T-helper 17 cell (primary cell): ENCODE measurements at regions not wholly inside any gene's neighbourhood (a gene's known extent, or its start where the extent isn't known, plus 50 kb on each side); places are given as distances from the start of the nearest gene placed in this dataset.
"Not testable (repeated sequence)": the region's sequence is repeated elsewhere in the genome, so short reads cannot be mapped to it uniquely, and the experiment has no call there.

ENCODE experiments used
- ATAC-seq: fragments of 150-1000 bp; cut with Tn5 transposase; 2 replicates; pipeline ENCODE4 v1.10.0; 2021; ENCODE audit warnings: mild to moderate bottlenecking, moderate library complexity
- DNase-seq, 3 donors: peaks; one replicate each; pipeline versions ENCODE4 v3.0.0 to v3.0.0-alpha.2; 2020 to 2021
- H3K9me3 ChIP-seq: one replicate; pipeline ENCODE4 v1.7.0; 2013; ENCODE audit warnings: low read length, mild to moderate bottlenecking; ENCODE audit not compliant: control insufficient read depth, poor library complexity, severe bottlenecking
- H3K27ac Mint-ChIP-seq: one replicate; pipeline ENCODE4 v1.8.0; 2022; ENCODE audit warnings: mild to moderate bottlenecking, moderate library complexity, mixed read lengths
- H3K27me3 Mint-ChIP-seq: one replicate; pipeline ENCODE4 v1.8.0; 2022; ENCODE audit warnings: mixed read lengths
- H3K36me3 Mint-ChIP-seq: one replicate; pipeline ENCODE4 v1.8.0; 2022; ENCODE audit warnings: low read depth, mixed read lengths
- H3K4me1 Mint-ChIP-seq: one replicate; pipeline ENCODE4 v1.8.0; 2022; ENCODE audit warnings: mild to moderate bottlenecking, mixed read lengths
- H3K4me3 Mint-ChIP-seq: one replicate; pipeline ENCODE4 v1.8.0; 2022; ENCODE audit warnings: mild to moderate bottlenecking, moderate library complexity, mixed read lengths

DNA sequence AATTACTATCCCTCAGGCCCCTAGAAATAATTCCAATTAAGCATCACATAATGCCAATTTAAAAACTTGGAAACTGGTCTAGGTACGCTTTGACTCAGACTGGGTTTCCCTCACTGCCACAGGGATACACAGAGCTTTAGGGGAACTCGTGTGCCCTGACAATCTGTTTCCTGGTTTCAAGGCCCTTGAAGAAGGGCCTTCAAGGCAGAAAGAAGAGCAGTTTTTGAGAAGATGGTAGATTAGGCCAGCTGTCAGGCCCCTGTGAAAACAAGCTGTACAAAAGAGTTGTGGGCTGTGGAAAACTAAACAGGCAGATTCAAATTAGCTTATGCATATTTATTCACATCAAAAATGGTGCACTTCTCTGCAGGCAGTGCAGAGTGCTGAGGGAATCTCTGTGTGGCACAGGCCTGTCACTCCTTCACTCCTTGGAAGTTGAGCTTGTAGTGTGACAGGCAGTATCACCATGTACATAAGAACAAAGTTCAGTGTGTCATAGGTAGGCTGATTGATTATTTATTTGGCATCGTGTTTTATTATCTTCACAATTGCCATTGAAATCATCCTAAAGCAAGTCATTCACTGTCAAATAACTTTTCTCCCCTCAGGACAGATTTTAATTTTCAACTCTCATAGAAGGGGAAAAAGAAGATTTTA lies 614.4 kb upstream of the GYPC start:
- ATAC-seq: no peak

DNA sequence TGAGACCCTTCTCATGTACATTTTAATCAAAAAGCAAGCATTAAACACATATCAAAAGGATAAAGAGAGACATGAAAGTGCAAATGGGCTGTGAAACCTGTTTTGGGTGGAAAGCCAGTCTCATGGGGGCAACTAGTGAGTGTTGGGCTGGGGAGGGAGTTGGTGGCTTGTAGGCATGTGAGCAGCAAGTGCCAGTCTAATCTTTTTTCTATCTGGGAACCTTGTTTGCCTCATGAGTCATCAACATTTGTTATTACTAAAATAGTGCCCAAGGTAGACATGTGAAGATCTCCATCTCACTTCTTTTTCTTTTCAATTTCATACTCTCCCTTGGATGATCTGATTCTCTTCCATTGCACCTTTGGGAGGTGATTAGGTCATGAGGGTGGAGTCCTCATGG lies 613.9 kb upstream of the GYPC start:
- no peaks in the 10 kb centered on the region for H3K36me3 Mint-ChIP-seq
- DNase-seq: no peak
- no peak overlapping the region for H3K4me3 Mint-ChIP-seq
- H3K27me3 Mint-ChIP-seq: no peaks in the 10 kb centered on the region
- H3K4me1 Mint-ChIP-seq: no peaks in the 10 kb centered on the region
- no peaks in the 10 kb centered on the region for H3K9me3 ChIP-seq
- no peak for ATAC-seq
- no peak overlapping the region for H3K27ac Mint-ChIP-seq

More for the DNA sequence above, 614.4 kb upstream of the GYPC start:
- H3K27me3 Mint-ChIP-seq: no peaks in the 10 kb centered on the region
- no peak overlapping the region for H3K27ac Mint-ChIP-seq
- DNase-seq: no peak
- H3K9me3 ChIP-seq: no peaks in the 10 kb centered on the region
- no peaks in the 10 kb centered on the region for H3K4me1 Mint-ChIP-seq
- no peaks in the 10 kb centered on the region for H3K36me3 Mint-ChIP-seq
- no peak overlapping the region for H3K4me3 Mint-ChIP-seq

DNA sequence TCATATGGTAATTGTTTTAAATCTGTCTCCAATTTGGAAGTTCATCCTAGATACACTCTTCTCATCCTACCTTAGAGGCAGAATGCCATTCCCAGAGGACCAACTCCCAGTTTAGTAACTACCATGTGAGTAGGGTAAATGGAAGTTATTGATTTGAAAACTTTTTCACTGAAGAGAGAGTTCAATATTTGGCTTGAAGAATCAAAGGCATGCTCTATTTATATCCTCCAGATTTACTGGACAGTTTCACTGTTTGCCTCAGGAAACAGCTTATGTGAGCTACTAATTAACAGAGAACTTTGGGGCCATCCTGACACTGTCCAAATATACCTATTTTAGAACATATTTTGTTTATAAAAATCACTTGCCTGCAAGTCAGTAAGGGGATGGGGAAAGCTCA lies 607.2 kb upstream of the GYPC start:
- no peak for ATAC-seq

DNA sequence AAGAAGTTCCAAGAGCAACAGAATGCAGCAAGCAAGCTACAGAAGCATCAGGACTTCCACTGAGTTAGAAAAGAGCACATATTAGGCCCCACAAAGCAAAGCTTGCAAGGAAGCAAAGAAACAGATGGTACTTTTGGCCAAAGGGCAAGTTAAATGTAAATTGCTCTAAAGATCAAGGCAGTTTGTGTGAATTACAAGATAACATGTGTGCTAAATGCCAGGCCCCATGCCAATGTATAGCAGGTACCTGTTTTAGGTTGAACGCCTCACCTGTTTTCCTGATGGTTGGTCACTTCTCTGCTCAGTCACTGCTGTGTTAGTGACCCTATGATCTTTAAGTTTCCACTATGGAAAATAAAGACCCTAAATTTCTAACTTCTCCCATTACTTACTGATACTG lies 606.5 kb upstream of the GYPC start:
- no peak overlapping the region for H3K4me3 Mint-ChIP-seq
- H3K27ac Mint-ChIP-seq: no peak overlapping the region
- H3K9me3 ChIP-seq: peaks cover 2% of the 10 kb centered on the region
- no peaks in the 10 kb centered on the region for H3K4me1 Mint-ChIP-seq
- H3K36me3 Mint-ChIP-seq: no peaks in the 10 kb centered on the region
- DNase-seq (no peak), ATAC-seq (no peak)
- no peaks in the 10 kb centered on the region for H3K27me3 Mint-ChIP-seq

More for the DNA sequence above, 607.2 kb upstream of the GYPC start:
- no peak for DNase-seq
- Mint-ChIP-seq H3K27ac (no peak overlapping the region), H3K4me1 (no peaks in the 10 kb centered on the region), H3K4me3 (no peak overlapping the region), H3K27me3 (no peaks in the 10 kb centered on the region), H3K36me3 (no peaks in the 10 kb centered on the region)
- peaks cover 2% of the 10 kb centered on the region for H3K9me3 ChIP-seq

DNA sequence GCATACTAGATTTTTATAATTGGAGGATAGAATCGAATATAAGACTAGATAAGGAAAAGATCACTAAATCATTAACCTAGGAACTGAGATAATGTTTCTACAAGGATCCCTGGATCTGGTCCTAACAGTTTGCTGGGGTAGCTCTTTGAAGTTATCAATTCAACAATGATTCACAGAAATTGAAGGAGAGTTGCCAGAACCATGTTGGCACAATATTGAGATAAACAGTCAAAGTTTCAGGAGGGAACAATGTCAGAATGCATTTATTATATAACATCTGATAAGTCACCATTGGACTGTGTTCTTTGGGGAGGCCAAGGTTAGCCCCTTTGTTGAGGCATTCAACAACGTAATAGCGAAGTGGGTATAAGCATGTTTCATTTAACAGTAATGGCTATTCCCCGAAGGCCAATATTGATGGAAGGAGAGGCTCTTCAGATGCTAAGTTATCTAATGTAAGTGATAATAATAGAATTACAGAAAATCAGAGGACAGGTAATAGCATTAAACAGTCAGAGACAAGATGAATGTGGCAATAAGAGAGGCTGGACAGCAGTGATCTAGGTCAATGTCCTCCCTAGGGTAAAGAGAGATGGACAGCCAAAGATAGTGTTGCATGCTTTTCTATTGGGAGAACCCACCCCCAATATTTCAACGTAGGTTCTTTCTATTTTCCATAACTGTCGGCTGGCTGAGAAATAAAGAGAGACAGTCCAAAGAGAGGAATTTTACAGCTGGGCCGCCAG lies 604.8 kb upstream of the GYPC start:
- Mint-ChIP-seq H3K27me3 (no peaks in the 10 kb centered on the region), H3K4me1 (no peaks in the 10 kb centered on the region), H3K27ac (no peak overlapping the region), H3K4me3 (no peak overlapping the region), H3K36me3 (no peaks in the 10 kb centered on the region)
- ATAC-seq (no peak), DNase-seq (no peak)
- peaks cover 2% of the 10 kb centered on the region for H3K9me3 ChIP-seq

DNA sequence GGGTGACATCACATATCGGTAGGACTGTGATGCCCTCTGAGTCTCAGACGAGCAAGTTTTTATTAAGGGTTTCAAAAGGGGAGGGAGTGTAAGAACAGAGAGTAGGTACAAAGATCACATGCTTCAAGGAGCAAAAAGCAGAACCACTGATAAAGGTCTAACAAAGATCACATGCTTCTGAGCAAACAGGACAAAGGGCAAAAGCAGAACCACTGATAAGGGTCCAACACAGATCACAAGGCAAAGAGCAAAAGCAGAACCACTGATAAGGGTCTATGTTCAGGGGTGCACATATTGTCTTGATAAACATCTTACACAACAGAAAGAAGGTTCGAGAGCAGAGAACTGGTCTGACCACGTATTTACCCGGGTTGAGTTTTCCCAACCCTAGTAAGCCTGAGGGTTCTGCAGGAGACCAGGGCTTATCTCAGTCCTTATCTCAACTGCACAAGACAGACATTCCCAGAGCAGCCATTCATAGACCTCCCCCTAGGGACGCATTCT lies 604.2 kb upstream of the GYPC start:
- not testable (repeated sequence) for H3K27ac Mint-ChIP-seq, DNase-seq, H3K36me3 Mint-ChIP-seq, H3K4me1 Mint-ChIP-seq, H3K9me3 ChIP-seq, H3K27me3 Mint-ChIP-seq, H3K4me3 Mint-ChIP-seq, ATAC-seq

DNA sequence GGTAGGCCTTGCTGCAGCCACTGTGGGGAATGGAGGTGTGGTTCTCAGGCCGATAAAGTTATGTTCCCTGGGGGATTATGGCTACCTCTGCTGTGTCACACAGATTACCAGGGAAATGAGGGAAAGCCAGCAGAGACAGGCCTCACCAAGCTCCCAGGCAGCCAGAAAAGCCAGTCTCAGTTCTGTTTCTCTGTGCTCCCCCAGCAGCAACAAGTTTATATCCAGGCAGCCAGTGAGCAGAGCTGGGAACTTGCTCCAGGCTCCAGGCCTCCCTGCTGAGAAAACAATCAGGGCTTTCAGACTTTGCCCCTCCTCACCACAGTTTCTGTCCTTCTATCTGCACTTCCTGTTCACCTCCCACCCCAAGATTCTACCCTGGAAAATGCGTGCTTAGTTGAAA lies 596.6 kb upstream of the GYPC start:
- Mint-ChIP-seq H3K27ac (no peak overlapping the region), H3K4me1 (no peaks in the 10 kb centered on the region), H3K36me3 (no peaks in the 10 kb centered on the region), H3K27me3 (no peaks in the 10 kb centered on the region), H3K4me3 (no peak overlapping the region)
- DNase-seq (no peak), ATAC-seq (no peak)
- H3K9me3 ChIP-seq: peaks cover 7% of the 10 kb centered on the region

DNA sequence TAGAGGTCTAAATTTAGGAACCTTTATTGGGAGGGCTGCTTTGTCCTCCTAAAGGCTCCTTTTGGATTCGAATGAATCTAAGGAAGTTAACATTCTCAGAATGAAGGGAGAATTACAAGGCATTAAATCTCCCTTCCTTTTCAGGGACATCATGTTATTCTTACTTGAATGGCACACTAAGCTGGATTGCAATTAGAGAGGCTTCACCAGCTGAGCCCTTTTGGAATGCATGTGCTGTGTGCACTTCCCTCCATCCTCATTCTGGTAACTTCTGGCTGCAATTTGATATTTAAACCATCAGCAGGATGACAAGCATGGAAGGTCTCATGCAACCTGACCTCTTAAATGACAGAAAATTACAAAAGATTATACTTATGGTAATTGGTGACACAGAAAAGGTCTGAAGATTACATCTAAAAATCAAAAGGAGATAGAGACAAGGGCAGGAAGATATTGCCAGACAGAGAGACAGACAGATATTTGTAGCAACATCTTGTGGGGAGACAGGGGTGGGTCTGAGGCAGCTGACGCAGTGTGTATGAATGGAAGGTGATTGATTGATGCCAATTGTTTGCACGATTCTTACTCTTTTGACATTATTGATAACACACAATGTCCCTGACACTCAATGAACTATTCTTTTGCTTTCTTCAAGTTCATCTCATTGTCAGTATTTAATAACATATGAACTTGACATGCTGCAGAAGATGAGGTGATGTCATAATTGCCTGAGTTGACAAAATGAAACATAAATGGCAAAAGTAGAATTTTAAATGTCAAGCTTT lies 570.8 kb upstream of the GYPC start:
- Mint-ChIP-seq H3K4me3 (no peak overlapping the region), H3K4me1 (no peaks in the 10 kb centered on the region), H3K36me3 (no peaks in the 10 kb centered on the region), H3K27me3 (no peaks in the 10 kb centered on the region), H3K27ac (no peak overlapping the region)
- ATAC-seq: no peak
- no peaks in the 10 kb centered on the region for H3K9me3 ChIP-seq
- no peak for DNase-seq

DNA sequence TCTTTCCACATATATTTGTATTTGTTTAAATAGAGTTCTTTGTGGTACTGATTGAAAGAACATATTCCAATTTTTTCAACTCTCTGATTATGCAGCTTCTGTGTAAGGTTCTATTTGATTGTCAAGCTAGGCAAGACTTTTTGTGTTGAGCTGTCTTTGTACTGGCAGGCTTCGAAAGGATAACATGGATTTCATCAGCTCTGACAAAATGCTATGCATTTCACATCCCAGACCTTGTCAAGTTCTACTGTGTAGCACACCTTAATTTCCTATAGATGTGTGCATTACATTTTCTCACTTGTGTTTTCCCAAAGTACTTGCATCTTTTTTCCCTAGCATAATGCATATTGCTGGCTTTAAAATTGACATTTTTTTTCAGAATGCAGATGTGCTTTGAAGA lies 555.0 kb upstream of the GYPC start:
- ATAC-seq (no peak), DNase-seq (no peak)
- Mint-ChIP-seq H3K27ac (no peak overlapping the region), H3K4me1 (no peaks in the 10 kb centered on the region), H3K27me3 (no peaks in the 10 kb centered on the region), H3K4me3 (no peak overlapping the region), H3K36me3 (no peaks in the 10 kb centered on the region)
- no peaks in the 10 kb centered on the region for H3K9me3 ChIP-seq

DNA sequence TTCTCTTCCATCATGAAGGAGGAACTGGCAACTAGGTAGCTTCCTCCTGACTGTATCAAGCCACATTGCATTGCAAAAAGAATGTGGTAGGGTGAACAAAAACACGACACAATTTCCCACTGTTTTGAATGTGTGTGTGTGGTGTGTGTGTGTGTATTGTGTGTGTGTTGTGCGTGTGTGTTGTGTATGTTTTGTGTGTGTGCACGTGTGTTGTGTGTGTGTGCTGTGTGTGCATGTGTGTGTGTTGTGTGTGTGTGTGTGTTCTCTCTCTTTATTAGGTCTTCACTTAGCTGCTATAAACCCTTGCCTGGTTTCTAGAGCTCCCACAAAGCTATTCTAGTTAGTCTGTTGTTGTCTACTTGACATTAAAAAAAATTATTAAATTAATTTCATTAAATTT lies 550.0 kb upstream of the GYPC start:
- DNase-seq (no peak), ATAC-seq (no peak)
- H3K9me3 ChIP-seq: no peaks in the 10 kb centered on the region
- H3K27me3 Mint-ChIP-seq: no peaks in the 10 kb centered on the region
- H3K36me3 Mint-ChIP-seq: no peaks in the 10 kb centered on the region
- no peak overlapping the region for H3K4me3 Mint-ChIP-seq
- no peaks in the 10 kb centered on the region for H3K4me1 Mint-ChIP-seq
- H3K27ac Mint-ChIP-seq: no peak overlapping the region

DNA sequence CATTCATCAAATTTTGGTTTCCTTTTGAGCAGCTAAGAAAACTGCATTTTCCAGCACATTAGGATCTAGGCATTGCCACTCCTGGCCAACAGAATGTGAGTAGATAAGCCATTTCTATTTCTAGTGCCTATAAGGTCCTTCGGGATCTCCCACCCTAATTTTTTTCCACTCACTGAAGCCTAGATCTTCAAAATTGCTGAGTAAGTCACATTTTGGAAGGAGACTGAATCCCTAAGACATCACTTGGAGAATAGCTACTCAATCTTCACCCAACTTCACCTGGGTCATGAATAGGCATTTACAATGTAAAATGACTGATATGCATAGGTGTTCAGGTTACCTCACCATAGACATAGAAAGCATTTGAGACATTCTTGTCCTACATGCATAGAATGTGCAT lies 548.1 kb upstream of the GYPC start:
- Mint-ChIP-seq H3K36me3 (no peaks in the 10 kb centered on the region), H3K27ac (no peak overlapping the region), H3K4me1 (no peaks in the 10 kb centered on the region), H3K27me3 (no peaks in the 10 kb centered on the region), H3K4me3 (no peak overlapping the region)
- no peaks in the 10 kb centered on the region for H3K9me3 ChIP-seq
- no peak for DNase-seq
- ATAC-seq: no peak

DNA sequence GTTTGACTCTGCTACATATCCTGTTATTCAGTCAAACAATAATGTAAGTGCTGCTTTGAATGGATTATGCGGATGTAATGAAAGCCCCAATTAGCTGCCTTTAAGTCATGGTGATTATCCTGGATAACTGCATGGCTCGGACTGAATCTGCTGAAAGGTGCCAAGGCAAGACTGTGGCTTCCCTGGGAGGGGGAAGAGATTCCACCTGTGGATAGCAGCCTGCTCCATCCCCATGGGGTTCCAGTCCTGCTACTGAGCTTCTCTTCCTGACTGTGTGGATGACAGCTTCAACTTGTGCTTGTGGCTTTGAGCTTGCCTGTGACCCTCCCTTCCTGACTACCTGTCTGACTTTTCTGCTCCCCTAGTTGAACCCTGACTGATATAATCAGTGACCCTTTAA lies 540.0 kb upstream of the GYPC start:
- DNase-seq (no peak), ATAC-seq (no peak)
- H3K27me3 Mint-ChIP-seq: no peaks in the 10 kb centered on the region
- H3K36me3 Mint-ChIP-seq: no peaks in the 10 kb centered on the region
- no peak overlapping the region for H3K4me3 Mint-ChIP-seq
- no peaks in the 10 kb centered on the region for H3K9me3 ChIP-seq
- no peaks in the 10 kb centered on the region for H3K4me1 Mint-ChIP-seq
- H3K27ac Mint-ChIP-seq: no peak overlapping the region

DNA sequence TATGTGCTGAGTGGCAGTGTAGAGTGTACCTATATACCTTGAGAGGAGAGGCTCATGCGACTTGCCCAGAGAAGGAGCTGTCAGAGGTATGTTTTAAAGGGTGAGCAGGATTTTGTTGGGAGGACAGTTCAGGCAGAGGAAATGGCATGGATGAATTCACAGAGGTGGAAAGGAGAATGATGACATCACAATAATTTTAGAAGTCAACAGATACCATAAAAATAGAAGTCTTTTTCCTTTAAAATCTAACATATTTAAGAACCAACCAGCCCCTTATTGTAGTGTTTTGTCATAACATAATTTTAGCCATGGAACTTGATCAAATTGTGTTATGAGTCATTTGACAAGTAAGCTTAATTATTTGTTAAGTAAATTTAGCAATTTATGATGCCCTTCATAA lies 538.1 kb upstream of the GYPC start:
- Mint-ChIP-seq H3K27me3 (no peaks in the 10 kb centered on the region), H3K36me3 (no peaks in the 10 kb centered on the region), H3K4me3 (no peak overlapping the region), H3K4me1 (no peaks in the 10 kb centered on the region), H3K27ac (no peak overlapping the region)
- DNase-seq (no peak), ATAC-seq (no peak)
- no peaks in the 10 kb centered on the region for H3K9me3 ChIP-seq
